ENCODE measurements at regions not wholly inside any gene's neighbourhood (a gene's known extent, or its start where the extent isn't known, plus 50 kb on each side); places are given as distances from the start of the nearest gene placed in this dataset.
A peak's percentile ranks its signal among the peaks of the same experiment; 100 is the strongest.
"Not testable (repeated sequence)": the region's sequence is repeated elsewhere in the genome, so short reads cannot be mapped to it uniquely, and the experiment has no call there.

DNA sequence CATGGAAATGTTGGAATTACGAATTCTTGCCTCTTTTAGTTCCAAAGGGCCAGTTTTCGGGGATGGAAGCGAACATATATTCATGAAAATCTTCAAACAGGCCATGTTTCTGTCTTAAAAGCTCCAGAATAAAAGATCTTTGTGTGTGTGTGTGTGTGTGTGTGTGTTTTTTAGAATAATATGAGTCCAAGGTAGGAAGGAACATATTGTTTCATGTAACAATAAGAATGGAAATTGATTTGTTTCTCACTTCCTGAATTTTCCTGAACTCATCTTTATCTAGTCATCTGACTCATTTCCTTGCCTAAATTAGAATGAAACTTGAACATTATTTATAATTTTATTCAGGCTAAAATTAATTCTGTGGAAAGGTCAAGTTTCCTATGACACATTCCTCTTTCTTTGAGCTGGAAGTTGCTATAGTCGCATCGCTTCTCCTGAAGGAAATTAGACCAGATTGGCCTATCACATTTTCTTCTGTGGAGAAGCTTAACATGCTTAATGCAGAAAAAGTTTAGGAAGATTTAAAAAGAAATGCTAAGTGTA lies 805.1 kb upstream of the ADAMTS5 start:
- Histone ChIP-seq H3K4me3 (no peak overlapping the region), H3K36me3 (no peaks in the 10 kb centered on the region), H3K27ac (peak overlapping the region in 1 of 2 donors; percentile 13), H3K27me3 (no peaks in the 10 kb centered on the region), H3K4me1 (no peaks in the 10 kb centered on the region), H3K9me3 (no peaks in the 10 kb centered on the region)
- intact Hi-C loops (cut with DNase I) = no loop called here
- ATAC-seq (no peak), DNase-seq (no peak)
- TF ChIP-seq, protein P1, sequence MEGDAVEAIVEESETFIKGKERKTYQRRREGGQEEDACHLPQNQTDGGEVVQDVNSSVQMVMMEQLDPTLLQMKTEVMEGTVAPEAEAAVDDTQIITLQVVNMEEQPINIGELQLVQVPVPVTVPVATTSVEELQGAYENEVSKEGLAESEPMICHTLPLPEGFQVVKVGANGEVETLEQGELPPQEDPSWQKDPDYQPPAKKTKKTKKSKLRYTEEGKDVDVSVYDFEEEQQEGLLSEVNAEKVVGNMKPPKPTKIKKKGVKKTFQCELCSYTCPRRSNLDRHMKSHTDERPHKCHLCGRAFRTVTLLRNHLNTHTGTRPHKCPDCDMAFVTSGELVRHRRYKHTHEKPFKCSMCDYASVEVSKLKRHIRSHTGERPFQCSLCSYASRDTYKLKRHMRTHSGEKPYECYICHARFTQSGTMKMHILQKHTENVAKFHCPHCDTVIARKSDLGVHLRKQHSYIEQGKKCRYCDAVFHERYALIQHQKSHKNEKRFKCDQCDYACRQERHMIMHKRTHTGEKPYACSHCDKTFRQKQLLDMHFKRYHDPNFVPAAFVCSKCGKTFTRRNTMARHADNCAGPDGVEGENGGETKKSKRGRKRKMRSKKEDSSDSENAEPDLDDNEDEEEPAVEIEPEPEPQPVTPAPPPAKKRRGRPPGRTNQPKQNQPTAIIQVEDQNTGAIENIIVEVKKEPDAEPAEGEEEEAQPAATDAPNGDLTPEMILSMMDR (IDR thresholded peaks at IDR 0.05) = no peak

DNA sequence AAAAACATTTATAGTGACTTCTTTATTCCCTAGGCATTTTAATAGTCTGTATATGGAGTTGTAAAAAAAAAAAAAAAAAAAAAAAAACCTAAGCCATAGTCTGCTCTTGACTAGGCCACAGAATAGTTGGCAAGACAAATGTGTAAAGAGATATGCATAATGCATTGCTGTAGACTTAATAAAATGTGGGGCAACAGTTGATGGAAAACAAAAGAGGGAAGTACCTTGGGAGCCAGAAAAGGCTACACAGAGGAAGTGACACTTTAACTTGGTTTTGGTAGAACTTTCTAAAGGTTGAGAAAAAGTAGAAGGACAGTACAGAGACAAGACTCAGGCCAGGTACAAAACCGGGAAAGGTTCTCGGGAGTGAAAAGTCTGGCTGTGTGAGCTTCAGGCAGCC lies 802.9 kb upstream of the ADAMTS5 start:
- no peak overlapping the region for H3K27ac ChIP-seq
- H3K4me3 ChIP-seq = no peak overlapping the region
- no peaks in the 10 kb centered on the region for H3K27me3 ChIP-seq
- no peaks in the 10 kb centered on the region for H3K36me3 ChIP-seq
- H3K9me3 ChIP-seq = no peaks in the 10 kb centered on the region
- intact Hi-C loops (cut with DNase I) = no loop called here
- no peak for DNase-seq
- H3K4me1 ChIP-seq = no peaks in the 10 kb centered on the region
- ATAC-seq = no peak
- TF ChIP-seq, protein P1 (IDR thresholded peaks at IDR 0.05) = no peak

DNA sequence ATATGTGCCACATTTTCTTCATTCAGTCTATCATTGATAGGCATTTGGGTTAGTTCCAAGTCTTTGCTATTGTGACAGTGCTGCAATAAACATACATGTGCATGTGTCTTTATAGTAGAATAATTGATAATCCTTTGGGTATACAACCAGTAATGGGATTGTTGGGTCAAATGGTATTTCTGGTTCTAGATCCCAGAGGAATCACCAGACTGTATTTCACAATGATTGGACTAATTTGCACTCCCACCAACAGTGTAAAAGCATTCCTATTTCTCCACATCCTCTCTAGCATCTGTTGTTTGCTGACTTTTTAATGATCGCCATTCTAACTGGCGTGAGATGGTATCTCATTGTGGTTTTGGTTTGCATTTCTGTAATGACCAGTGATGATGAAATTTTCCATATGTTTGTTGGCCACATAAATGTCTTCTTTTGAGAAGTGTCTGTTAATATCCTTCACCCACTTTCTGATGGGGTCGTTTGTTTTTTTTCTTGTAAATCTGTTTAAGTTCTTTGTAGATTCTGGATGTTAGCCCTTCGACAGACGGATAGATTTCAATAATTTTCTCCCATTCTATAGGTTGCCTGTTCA lies 801.3 kb upstream of the ADAMTS5 start:
- H3K36me3 ChIP-seq; ATAC-seq; H3K27ac ChIP-seq; H3K4me1 ChIP-seq; DNase-seq; H3K4me3 ChIP-seq; intact Hi-C loops (cut with DNase I); H3K27me3 ChIP-seq; H3K9me3 ChIP-seq: not testable (repeated sequence)

DNA sequence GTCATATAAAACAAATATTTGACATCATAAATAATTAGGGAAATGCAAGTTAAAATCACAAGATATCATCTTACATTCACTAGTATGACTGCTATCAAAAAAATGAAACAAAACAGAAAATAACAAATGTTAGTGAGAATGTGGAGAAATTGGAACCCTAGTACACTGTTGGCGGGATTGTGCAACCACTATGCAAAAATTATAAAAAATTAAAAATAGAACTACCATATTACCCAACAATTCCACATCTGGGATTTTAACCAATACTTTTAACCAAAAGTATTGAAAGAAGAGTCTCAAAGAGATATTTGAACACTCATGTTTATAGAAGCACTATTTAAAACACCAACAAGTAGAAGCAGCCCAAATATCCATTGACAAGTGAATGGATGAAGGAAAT lies 797.2 kb upstream of the ADAMTS5 start:
- Histone ChIP-seq H3K4me1 (no peaks in the 10 kb centered on the region), H3K27ac (no peak overlapping the region), H3K9me3 (no peaks in the 10 kb centered on the region), H3K4me3 (no peak overlapping the region), H3K27me3 (no peaks in the 10 kb centered on the region), H3K36me3 (no peaks in the 10 kb centered on the region)
- no peak for DNase-seq
- intact Hi-C loops (cut with DNase I) = no loop called here
- no peak for ATAC-seq
- TF ChIP-seq, protein P1 (IDR thresholded peaks at IDR 0.05) = no peak

DNA sequence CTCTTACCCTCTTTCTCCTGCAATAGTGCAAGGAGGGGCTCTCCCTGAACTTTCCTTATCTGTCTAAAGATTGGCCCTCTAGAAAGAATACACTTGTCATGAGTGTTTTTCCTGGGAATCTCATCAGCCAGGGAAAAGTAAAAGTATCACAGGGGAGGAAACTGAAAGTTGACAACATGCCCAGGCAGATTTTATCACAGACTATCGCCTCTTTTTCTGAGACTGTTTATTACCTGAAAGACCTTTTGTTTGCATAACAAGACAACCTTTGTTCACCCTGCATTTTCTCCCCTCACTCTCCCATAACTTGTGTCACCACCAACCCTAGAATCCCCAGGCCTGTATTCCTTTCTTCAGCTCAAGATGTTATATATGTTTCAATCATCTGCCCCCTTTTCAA lies 794.7 kb upstream of the ADAMTS5 start:
- H3K9me3 ChIP-seq = no peaks in the 10 kb centered on the region
- no peaks in the 10 kb centered on the region for H3K27me3 ChIP-seq
- H3K27ac ChIP-seq = no peak overlapping the region
- intact Hi-C loops (cut with DNase I) = no loop called here
- TF ChIP-seq, protein P1 (IDR thresholded peaks at IDR 0.05) = no peak
- DNase-seq (no peak), ATAC-seq (no peak)
- H3K4me3 ChIP-seq = no peak overlapping the region
- no peaks in the 10 kb centered on the region for H3K36me3 ChIP-seq
- H3K4me1 ChIP-seq = no peaks in the 10 kb centered on the region

DNA sequence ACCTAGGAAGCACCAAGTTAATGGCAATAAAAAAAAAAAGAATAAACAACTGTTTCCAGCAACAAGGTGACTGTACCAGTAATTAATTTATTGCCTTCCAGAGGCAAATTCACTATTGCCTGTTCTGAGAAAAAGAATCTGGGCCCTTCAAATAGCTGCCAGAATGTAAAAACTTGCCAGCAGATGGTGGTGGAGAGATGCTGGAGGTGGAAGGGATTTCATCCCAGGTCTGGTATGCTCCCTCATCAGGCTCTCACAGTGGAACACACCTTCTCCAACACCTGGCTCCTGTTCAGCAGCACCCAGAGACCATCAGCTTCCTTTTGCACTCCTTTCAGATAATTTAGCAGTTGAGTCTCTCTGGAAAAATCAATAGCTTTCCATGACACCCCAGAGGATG lies 792.9 kb upstream of the ADAMTS5 start:
- Histone ChIP-seq H3K36me3 (no peaks in the 10 kb centered on the region), H3K27ac (no peak overlapping the region), H3K4me1 (no peaks in the 10 kb centered on the region), H3K27me3 (no peaks in the 10 kb centered on the region), H3K4me3 (no peak overlapping the region), H3K9me3 (no peaks in the 10 kb centered on the region)
- ATAC-seq (peak; percentile 56), DNase-seq (no peak)
- intact Hi-C loops (cut with DNase I) = no loop called here
- TF ChIP-seq, protein P1 (IDR thresholded peaks at IDR 0.05) = no peak

All from left lung (tissue), 4 donors.